GM18502 (cell line): ENCODE measurements at regions not wholly inside any gene's neighbourhood (a gene's known extent, or its start where the extent isn't known, plus 50 kb on each side); places are given as distances from the start of the nearest gene placed in this dataset.
A peak's percentile ranks its signal among the peaks of the same experiment; 100 is the strongest.

Experiments used
- ATAC-seq: cut with Tn5 transposase; IDR thresholded peaks from one replicate; pipeline ENCODE4 v1.9.1; 2021; ENCODE audit warnings: mild to moderate bottlenecking; ENCODE audit not compliant: unreplicated experiment, poor library complexity

GRCh38 chrX:24410514-24411189 lies 50.2 kb downstream of the SUPT20HL1 start:
- ATAC-seq = no peak

- ATAC-seq = peak; percentile 69
Observed at GRCh38 chrX:24412637-24413363, 52.3 kb upstream of the PDK3 start.
